GM21381 (cell line): ENCODE measurements at regions not wholly inside any gene's neighbourhood (a gene's known extent, or its start where the extent isn't known, plus 50 kb on each side); places are given as distances from the start of the nearest gene placed in this dataset.

Source experiments
- ATAC-seq: cut with Tn5 transposase; IDR thresholded peaks from one replicate; pipeline ENCODE4 v1.9.1; 2021; ENCODE audit warnings: mild to moderate bottlenecking, moderate library complexity; ENCODE audit not compliant: unreplicated experiment

- no peak for ATAC-seq
Measured at GRCh38 chr1:170271430-170272161, 125.8 kb downstream of the NTMT2 start.

- no peak for ATAC-seq
Measured at GRCh38 chr1:170273291-170274130, 127.8 kb downstream of the NTMT2 start.

- ATAC-seq, result no peak
Measured at GRCh38 chr1:170274131-170274501, 128.4 kb downstream of the NTMT2 start.

- ATAC-seq, result no peak
Measured at GRCh38 chr1:170277985-170278384, 132.2 kb downstream of the NTMT2 start.

- no peak for ATAC-seq
Measured at GRCh38 chr1:170284016-170284415, 138.3 kb downstream of the NTMT2 start.

GRCh38 chr1:170284512-170284911 is 138.8 kb downstream of the NTMT2 start:
- ATAC-seq, result no peak

- ATAC-seq, result no peak
Measured at GRCh38 chr1:170284951-170285350, 139.2 kb downstream of the NTMT2 start.

GRCh38 chr1:170288155-170288554 is 142.4 kb downstream of the NTMT2 start:
- ATAC-seq, result no peak

GRCh38 chr1:170290276-170290675 is 144.5 kb downstream of the NTMT2 start:
- no peak for ATAC-seq

GRCh38 chr1:170290991-170291390 is 145.2 kb downstream of the NTMT2 start:
- ATAC-seq, result no peak

- ATAC-seq, result no peak
Measured at GRCh38 chr1:170291516-170291915, 145.8 kb downstream of the NTMT2 start.

GRCh38 chr1:170296211-170296610 is 150.5 kb downstream of the NTMT2 start:
- ATAC-seq, result no peak

- no peak for ATAC-seq
Measured at GRCh38 chr1:170296642-170297041, 150.9 kb downstream of the NTMT2 start.

GRCh38 chr1:170301596-170301995 is 155.8 kb downstream of the NTMT2 start:
- ATAC-seq, result no peak

GRCh38 chr1:170303034-170303433 is 157.3 kb downstream of the NTMT2 start:
- no peak for ATAC-seq

- no peak for ATAC-seq
Measured at GRCh38 chr1:170305777-170306512, 160.2 kb downstream of the NTMT2 start.

GRCh38 chr1:170306513-170306910 is 160.8 kb downstream of the NTMT2 start:
- ATAC-seq, result no peak

GRCh38 chr1:170306948-170307347 is 161.2 kb downstream of the NTMT2 start:
- no peak for ATAC-seq

GRCh38 chr1:170307426-170307825 is 161.7 kb downstream of the NTMT2 start:
- no peak for ATAC-seq

- no peak for ATAC-seq
Measured at GRCh38 chr1:170309389-170310013, 163.7 kb downstream of the NTMT2 start.

GRCh38 chr1:170310014-170310405 is 164.3 kb downstream of the NTMT2 start:
- no peak for ATAC-seq
